SH-SY5Y (cell line): ENCODE measurements at regions not wholly inside any gene's neighbourhood (a gene's known extent, or its start where the extent isn't known, plus 50 kb on each side); places are given as distances from the start of the nearest gene placed in this dataset.

Source experiments
- GATA2 ChIP-seq: IDR thresholded peaks from 2 replicates; pipeline ENCODE4 v1.6.1; 2011; ENCODE audit warnings: mild to moderate bottlenecking, low read depth, low read length
- GATA3 ChIP-seq: IDR thresholded peaks from 2 replicates; pipeline ENCODE4 v1.6.1; 2011; ENCODE audit warnings: low read depth, mild to moderate bottlenecking, low read length, moderate library complexity

DNA sequence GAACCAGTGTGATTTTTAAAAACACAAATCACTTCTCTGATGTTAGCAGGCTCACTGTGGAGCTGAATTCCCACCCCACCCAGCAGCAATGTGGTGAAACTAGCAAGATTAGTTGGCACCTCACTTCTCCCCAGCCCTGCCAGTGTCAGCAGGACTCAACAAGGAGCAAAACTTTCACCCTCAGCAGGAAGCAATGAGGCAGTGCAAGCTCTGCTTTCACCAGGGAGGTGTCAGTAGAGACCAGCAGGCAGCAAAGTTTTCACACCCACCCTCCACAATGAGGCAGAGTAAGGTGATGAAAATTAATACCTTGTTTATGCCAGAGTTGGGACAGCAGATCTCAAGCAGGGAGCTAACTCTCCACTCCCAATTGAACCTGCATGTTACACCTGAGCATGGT, 565.0 kb downstream of the CETN3 start:
- no peak for TF ChIP-seq GATA2
- no peak for TF ChIP-seq GATA3
